Neural cell (in vitro differentiated cells): ENCODE measurements at regions not wholly inside any gene's neighbourhood (a gene's known extent, or its start where the extent isn't known, plus 50 kb on each side); places are given as distances from the start of the nearest gene placed in this dataset.

Experiments
- CTCF ChIP-seq: fragments of 450-650 bp; IDR thresholded peaks from 2 replicates; pipeline ENCODE4 v1.5.1; 2014; ENCODE audit warnings: antibody characterized with exemption, mild to moderate bottlenecking, moderate library complexity; ENCODE audit not compliant: poor library complexity, severe bottlenecking
- EP300 ChIP-seq: fragments of 450-650 bp; conservative IDR thresholded peaks from 2 replicates; pipeline ENCODE4 v1.6.1; 2014; ENCODE audit warnings: antibody characterized with exemption, mild to moderate bottlenecking, moderate library complexity; ENCODE audit not compliant: poor library complexity, severe bottlenecking
- EZH2 ChIP-seq: fragments of 200-600, 300-800 bp; shearing (Covaris generic), sonication (generic); IDR thresholded peaks from 2 replicates; pipeline ENCODE4 v1.6.1; 2014; ENCODE audit warnings: antibody characterized with exemption, low read length, borderline replicate concordance, mild to moderate bottlenecking; ENCODE audit not compliant: insufficient read depth, poor library complexity, severe bottlenecking
- MXI1 ChIP-seq: fragments of 450-650 bp; conservative IDR thresholded peaks from 2 replicates; pipeline ENCODE4 v1.6.1; 2014; ENCODE audit warnings: antibody characterized with exemption, mild to moderate bottlenecking; ENCODE audit not compliant: poor library complexity, severe bottlenecking
- POLR2AphosphoS5 ChIP-seq: IDR thresholded peaks from 2 replicates; pipeline ENCODE4 v1.6.1; 2012
- RAD21 ChIP-seq: fragments of 450-650 bp; conservative IDR thresholded peaks from 2 replicates; pipeline ENCODE4 v1.6.1; 2014; ENCODE audit warnings: antibody characterized with exemption, mild to moderate bottlenecking, moderate library complexity
- REST ChIP-seq: IDR thresholded peaks from 2 replicates; pipeline ENCODE4 v1.6.1; 2012; ENCODE audit warnings: borderline replicate concordance
- SMC3 ChIP-seq: fragments of 450-650 bp; conservative IDR thresholded peaks from 2 replicates; pipeline ENCODE4 v1.6.1; 2014; ENCODE audit warnings: antibody characterized with exemption, mild to moderate bottlenecking, moderate library complexity; ENCODE audit not compliant: poor library complexity
- TAF1 ChIP-seq: IDR thresholded peaks from 2 replicates; pipeline ENCODE4 v1.6.1; 2012; ENCODE audit warnings: low read depth

- TF ChIP-seq CTCF: no peak
- no peak for TF ChIP-seq EZH2
- TF ChIP-seq POLR2AphosphoS5: no peak
- no peak for TF ChIP-seq EP300
- TF ChIP-seq REST: no peak
- TF ChIP-seq MXI1: no peak
- no peak for TF ChIP-seq SMC3
- no peak for TF ChIP-seq RAD21
- no peak for TF ChIP-seq TAF1
These were observed 112.6 kb downstream of the CAVIN4 start for GRCh38 chr9:100690438-100690837.
